ENCODE measurements at regions not wholly inside any gene's neighbourhood (a gene's known extent, or its start where the extent isn't known, plus 50 kb on each side); places are given as distances from the start of the nearest gene placed in this dataset.

- TF ChIP-seq CTCF (IDR thresholded peaks at IDR 0.05) (no peak), POLR2A (IDR thresholded peaks at IDR 0.05) (no peak), POLR2AphosphoS5 (IDR thresholded peaks at IDR 0.05) (no peak)
Measured at GRCh38 chr14:58969951-58970751, 218.3 kb upstream of the DAAM1 start.

Measured in prostate gland (tissue), 2 donors.